Tibial nerve (tissue), 4 donors: ENCODE measurements at regions not wholly inside any gene's neighbourhood (a gene's known extent, or its start where the extent isn't known, plus 50 kb on each side); places are given as distances from the start of the nearest gene placed in this dataset.

Experiments used
- CTCF ChIP-seq, 5 experiments: fragments of 200-600 bp in 3 of 5; fragments of 450-650 bp in 2 of 5; sonication (generic) in 3 of 5; IDR thresholded peaks; one replicate each; pipeline ENCODE4 v1.5.1; 2016 to 2019; ENCODE audit warnings: antibody characterized with exemption in 5 of 5, mild to moderate bottlenecking in 3 of 5, moderate library complexity in 2 of 5
- EP300 ChIP-seq, 2 donors: sonication (generic); formaldehyde crosslinking; IDR thresholded peaks; one replicate each; pipeline ENCODE4 v1.6.1; 2017; ENCODE audit warnings: antibody characterized with exemption in 2 of 2, mild to moderate bottlenecking in 1 of 2
- POLR2A ChIP-seq, 2 donors: fragments of 450-650 bp; IDR thresholded peaks; one replicate each; pipeline ENCODE4 v1.6.1; 2017; ENCODE audit warnings: antibody characterized with exemption in 2 of 2, mild to moderate bottlenecking in 2 of 2, moderate library complexity in 2 of 2

GRCh38 chr13:31611214-31611613 lies 128.1 kb upstream of the RXFP2 start:
- no peak for TF ChIP-seq CTCF (IDR thresholded peaks at IDR 0.05)
- no peak for TF ChIP-seq POLR2A (IDR thresholded peaks at IDR 0.05)
- TF ChIP-seq EP300 (IDR thresholded peaks at IDR 0.05) = no peak
